Fibroblast of skin of back (primary cell): ENCODE measurements at regions not wholly inside any gene's neighbourhood (a gene's known extent, or its start where the extent isn't known, plus 50 kb on each side); places are given as distances from the start of the nearest gene placed in this dataset.
"Not testable (repeated sequence)": the region's sequence is repeated elsewhere in the genome, so short reads cannot be mapped to it uniquely, and the experiment has no call there.

Experiments used
- DNase-seq: peaks from one replicate; pipeline ENCODE4 v3.0.0-alpha.2; 2013

DNA sequence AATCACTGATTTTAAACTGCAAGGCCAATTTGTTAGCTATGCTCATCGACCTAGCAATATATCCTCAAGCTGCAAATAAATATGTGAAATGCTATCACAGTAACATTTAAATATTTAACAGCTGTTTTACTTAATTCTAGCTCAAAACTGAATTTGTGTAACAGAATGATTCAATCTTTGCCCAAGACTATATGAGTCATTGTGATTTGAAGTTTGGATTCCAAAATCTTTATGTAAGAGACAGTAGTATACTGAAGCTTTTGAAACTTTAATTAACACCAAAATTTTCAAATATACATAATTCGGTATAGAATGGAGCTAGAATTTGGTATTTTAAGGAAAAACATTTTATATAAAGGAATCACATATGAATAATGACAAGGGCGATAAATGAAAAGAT lies 603.0 kb upstream of the ROBO2 start:
- peak; percentile 67 for DNase-seq

DNA sequence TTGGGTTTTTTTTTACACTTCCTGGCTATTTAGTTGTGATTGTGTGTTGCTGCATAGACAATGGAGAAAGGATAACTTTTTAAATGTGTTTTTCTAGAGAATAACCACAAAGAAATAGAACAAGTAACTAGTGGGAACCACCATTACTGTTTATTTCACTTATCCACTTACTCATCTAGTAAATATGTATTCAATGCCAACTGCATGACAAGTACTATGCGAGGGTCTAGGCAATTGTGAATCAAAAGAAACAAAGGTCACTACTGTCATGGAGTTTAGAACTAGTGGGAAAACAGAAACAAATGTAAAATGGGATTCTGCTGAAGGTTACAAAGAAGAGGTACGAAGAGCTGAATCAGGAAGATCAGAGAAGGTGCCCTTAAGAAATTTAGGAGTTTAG lies 600.9 kb upstream of the ROBO2 start:
- DNase-seq: peak; percentile 81

DNA sequence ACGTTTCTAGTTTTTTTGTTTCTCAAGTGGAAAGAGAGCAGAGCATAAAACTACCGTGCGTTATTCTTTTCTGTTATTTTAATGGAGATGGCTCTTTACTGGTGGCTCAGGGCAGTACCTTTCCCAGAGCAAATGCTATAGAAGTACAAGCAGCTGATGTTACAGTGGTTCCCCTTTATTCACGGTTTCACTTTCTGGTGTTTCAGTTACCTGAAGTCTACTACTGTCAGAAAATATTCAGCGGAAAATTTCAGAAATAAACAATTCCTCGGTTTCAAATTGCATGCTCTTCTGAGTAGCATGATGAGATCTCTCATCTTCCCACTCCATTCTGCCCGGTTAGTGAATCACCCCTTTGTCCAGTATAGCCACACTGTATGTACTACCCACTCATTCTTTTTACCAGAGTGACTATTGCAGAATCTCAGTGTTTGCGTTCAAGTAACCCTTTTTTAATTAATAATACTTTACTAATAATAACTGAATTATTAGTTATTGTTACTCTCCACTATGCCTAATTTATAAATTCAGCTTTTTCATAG lies 597.5 kb upstream of the ROBO2 start:
- DNase-seq: no peak

DNA sequence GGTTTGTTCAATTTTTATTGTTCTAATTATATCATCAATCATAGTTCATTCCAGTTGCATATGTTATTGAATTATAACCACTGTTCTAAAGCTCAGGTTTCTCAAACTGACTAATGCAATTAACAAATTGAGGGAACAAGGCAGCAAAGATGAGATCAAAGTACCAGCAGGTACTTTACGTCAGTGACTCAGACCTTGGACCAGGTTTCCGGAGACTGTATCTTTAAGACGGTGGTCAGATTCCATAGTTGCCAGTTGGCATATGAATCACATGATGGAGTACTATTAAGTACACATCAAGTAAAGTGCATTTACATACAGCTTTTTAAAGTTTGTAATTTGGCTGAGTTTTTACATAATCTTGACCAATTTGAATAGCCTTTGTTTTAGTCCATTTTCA lies 583.6 kb upstream of the ROBO2 start:
- no peak for DNase-seq

DNA sequence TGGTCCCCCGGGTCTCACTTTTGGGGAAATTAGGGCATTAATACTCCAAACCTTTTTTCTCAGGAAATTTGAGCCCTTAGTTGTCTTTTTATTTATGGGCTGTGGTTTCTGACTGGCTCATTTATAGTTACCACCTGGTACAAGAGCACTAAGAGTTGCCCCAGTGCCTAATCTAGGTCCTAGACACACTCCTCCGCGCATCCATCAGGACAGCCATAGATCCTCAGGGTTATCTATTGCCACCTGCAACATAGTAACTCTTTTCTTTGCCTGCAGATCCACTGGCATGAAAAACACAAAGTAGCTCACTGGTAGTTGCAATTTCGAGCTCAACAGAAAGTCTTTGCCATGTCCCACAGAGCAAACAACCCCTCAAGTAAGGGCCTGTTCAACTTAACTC lies 576.4 kb upstream of the ROBO2 start:
- no peak for DNase-seq

DNA sequence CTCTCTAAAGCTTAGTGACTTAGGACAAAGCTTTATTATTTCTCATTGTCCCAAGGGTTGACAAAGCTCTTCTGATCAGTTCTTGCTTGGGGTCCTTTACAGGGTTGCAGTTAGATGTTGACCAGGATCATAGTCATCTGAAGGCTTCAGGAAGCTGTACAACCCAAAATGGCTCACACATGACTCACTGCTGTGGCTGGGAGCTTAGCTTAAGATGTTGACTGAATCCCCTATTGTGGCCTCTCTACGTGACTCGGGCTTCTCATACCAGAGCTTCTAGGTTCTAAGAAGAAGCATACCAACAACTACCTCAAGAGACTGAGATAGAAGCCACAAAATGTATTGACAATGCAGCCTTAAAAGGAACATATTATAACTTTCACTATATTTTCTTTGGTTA lies 569.6 kb upstream of the ROBO2 start:
- peak; percentile 97 for DNase-seq

DNA sequence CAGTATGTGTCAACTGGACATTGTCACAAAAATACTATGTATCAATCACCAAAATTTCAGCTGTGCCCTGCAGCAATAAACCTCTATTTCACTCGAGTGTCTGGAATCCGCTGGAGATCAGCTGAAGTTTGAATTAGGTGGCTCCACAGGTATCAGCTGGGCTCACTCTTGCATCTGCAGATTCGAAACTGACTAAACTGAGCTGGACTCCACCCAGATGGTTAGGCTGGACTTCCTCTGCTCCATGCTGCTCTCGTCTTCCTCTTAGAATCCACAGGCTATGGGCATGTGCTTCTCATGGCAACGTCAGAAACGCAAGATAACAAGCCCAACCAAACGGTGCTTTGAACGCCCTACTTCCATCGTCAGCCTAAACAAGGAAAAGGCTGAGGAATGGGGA lies 565.3 kb upstream of the ROBO2 start:
- no peak for DNase-seq

DNA sequence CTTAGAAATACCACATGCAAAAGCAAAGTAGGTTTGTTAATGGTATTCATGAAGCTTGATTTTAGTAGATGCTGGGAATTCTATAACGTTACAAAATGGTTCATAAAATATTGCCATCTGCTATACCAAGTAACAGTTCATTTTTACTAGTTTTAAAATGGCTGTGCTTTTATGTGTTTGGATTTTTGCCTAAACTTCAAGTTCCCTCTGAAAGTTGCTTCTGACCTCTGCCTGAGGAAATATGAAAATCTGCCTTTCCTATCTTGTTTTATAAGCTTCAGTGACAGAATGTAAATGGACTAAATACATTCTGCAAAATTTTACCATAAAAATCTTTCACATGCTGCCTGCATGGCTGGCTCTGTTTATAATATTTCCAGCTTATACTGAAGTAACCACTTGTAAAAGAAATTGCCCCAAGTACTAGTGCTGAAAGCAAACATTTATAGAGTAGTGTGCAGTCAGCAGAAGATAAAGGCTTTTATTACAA lies 560.7 kb upstream of the ROBO2 start:
- DNase-seq: no peak

DNA sequence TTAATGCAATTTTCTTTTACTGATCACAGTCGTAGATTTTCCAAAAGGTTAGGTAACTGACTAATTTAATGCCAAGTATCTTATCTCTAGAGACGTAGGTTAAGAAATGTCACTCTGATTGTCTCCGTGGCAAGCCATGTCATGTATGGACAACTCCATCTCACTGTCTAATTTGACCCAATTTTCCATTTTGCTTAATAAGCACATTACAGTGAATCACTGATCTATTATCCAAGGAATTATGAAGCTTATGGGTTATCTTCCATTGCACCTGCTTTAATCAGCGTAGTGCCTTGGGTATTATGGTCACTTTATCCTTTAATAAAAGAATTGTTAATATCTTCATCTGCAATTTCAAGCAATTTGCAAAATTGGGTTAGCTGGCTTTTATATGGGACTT lies 557.4 kb upstream of the ROBO2 start:
- no peak for DNase-seq

DNA sequence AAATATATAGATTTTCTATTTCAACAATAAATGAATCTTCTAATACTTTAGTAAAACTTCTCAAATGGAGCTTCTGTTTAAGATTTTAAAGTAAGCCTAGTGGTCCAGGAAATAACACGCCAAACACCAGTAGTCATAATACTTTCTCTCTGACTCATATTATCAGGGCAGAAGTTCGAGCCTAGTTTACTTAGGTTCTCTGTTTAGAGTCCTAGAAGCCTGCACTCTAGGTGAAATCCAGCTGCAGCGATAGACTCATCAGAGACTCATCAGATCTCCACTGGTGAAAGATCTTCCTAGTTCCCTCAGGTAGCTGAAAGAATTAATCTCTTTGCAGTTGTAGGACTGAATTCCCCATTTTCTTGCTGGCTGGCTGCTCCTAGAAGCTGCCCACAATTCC lies 552.5 kb upstream of the ROBO2 start:
- DNase-seq: peak; percentile 64

DNA sequence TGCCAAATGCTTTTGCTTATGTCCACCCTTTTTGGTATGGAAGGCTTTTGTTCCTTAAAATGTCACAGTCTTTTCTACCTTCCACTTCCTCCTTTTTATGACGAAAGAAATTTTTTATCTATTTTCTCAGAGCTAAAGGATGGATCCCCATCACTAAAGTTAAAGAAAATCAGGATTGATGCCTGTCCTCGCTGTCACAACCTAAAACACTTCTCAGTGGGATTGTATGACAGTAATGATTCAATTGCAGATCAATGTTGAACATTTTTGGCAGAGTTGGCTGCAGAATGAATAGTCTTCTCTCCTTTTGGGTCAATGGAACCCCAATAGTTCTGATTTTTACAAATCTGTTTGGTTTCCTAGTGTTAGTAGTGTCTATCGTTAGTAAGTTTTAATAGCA lies 549.8 kb upstream of the ROBO2 start:
- no peak for DNase-seq

DNA sequence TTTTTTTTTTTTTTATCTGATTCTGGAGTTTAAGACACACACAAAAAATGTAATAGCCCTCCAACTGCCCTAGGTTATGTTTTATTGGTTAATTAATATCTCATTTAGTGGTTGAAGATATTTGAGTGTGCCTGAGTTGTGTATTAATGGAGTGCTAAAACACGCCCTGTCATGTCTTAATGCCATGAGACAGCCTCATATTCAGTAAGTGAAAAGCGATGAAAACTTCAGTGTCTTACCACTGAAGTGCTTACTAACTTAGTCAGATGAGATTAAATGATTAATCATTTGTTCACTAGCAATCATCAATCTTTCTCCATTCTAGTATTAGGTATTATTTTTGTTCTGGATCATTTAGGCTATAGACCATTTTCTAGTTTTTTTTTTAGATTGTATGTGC lies 544.7 kb upstream of the ROBO2 start:
- no peak for DNase-seq

DNA sequence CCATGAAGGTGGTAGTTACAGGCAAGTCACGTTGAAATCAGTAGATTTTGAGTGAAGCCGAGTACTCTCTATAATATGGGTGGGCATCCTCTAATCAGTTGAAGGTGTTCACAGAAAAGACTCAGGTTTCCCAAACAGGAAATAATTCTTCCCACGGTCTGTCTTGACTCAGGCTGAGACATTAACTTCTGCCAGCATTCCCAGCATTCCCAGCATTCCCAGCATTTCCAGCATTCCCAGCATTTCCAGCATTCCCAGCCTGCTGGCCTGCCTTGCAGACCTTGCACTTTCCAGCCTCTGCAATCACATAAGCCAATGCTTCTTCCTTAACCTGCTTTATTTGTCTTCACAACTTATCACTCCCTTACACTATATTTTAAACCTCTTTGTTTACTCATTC lies 542.3 kb upstream of the ROBO2 start:
- DNase-seq: peak; percentile 83

DNA sequence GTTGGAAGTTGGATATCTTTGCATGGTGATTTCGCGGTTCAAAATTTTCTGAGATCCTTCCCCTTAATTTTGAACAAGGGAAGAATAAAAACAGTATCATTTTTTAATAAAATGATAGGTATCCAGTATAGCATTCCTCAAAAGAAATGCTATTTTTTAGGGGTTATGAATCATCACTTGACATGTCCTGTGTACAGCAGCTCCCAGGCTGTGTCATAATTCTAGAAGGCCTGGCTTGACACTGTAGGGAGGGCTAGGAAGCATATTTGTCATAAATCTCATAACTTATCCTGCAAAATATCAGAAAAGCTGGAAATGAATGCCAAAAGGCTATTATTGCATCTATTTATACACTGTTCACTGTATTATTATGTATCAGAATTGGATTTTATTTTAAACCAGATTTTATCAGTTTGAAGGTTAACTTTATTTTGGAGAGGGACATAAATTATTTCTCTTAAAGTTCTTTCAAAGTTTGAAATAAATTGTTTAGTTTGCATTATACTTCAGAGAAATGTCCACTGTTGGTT lies 539.1 kb upstream of the ROBO2 start:
- DNase-seq: peak; percentile 88

DNA sequence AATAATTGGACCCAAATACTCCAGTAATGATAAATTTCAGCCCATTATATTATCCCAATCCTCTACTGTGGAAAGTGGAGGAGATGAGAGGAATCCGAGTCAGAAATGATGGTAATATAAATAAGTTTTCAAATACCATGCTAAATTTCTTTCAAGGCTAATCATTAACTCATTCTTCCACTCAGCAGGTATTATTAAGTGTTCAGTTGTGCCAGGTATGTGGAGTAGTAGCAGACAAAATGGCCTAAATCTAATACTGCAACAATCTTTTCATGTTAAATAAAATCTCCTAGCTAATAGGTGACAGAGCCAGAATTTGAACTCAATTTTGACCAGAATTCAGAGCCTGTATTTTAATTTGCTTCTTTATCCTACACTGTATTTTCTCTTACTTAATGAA lies 538.6 kb upstream of the ROBO2 start:
- no peak for DNase-seq

DNA sequence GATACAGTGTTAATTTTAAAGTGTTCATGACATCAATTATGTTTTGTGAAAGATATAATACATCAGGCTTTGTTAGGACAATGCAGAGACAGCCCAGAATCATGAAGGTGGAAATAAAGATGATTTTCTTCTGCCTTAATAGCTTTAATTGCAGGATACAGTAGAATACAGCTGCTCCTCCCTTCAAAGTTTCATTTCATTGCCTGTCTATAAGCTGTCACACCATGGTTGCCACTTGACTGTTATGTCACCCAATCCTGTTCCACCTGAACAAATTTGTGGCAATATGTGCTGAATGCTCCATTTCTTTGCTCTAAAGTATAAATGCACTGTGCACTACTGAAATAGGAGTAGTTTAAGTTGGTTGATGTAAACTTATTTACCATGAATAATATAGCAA lies 537.8 kb upstream of the ROBO2 start:
- DNase-seq: no peak

DNA sequence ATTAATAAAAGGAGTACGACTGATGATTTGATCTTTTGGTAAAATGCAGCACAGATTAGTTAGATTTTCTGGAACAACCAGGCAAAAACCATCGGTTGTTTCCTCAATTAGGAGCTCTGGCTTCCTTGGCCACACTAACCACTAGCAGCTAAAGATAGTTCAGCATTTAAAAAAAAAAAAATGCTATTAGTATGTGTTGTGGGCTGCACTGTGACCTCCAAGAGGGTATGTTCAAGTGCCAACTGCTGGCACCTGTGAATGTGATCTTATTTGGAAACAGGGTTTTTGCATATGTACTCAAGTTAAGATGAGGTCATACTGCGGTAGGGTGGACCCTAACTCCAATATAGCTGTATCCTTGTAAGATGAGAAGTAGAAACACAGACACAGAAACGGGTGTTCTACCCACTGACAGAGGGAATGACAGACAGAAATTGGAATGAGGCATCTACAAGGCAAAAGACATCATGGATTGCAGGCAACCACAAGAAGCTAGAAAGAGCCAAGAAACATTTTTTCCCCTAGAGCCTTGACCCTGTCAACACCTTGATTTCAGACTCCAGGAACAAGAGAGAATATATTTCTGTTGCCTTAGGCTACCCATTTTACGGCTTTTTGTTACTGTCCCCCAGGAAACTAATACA lies 534.6 kb upstream of the ROBO2 start:
- peak; percentile 36 for DNase-seq

DNA sequence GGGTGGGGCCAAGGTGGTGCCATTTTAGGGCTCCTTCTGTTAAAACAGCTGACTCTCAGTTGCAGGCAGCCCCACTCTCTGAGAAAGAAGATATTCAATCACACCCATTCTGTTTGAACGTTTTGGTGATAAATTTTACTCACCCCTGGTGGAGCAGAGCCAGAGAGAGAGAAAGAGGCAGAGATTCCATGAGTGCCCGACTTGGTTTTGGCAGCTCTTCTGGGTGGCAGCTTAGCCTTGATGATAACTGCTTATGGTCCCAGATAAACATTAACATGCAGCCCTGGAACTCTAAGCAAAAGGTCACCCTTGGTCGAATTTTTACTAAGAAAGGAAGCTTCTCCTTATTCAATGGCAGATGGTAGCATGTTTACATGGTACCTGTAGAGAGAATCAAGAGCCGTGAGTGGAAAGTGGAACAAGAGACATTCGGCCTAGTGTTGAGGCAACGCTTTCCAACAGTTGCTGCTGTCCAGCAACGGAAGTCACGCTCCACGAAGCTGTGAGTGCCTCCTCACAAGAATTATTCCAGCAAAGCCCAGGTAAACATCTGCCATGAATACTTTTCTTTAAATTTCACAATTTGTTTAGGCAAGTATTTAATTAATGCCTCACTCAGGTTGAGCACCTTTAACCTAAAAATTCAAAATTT lies 530.6 kb upstream of the ROBO2 start:
- no peak for DNase-seq

DNA sequence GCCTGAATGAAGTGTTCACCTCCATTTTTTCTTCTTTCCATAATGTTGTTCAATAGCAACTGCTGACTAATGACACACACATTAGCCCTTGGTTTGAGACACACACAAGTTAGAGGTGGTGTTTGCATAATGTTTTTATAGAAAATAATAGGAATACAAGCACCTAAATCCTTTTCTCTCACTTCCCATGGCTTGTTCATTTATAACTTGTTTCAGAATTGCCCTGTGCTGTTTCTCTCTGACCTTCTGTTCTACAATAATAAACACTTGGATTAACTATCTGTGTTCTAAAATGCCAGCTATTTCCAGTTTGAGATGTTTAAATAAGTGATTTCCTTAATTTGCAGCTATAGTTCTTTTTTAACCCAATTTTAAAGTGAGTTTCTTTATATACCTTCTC lies 525.1 kb upstream of the ROBO2 start:
- DNase-seq: no peak

DNA sequence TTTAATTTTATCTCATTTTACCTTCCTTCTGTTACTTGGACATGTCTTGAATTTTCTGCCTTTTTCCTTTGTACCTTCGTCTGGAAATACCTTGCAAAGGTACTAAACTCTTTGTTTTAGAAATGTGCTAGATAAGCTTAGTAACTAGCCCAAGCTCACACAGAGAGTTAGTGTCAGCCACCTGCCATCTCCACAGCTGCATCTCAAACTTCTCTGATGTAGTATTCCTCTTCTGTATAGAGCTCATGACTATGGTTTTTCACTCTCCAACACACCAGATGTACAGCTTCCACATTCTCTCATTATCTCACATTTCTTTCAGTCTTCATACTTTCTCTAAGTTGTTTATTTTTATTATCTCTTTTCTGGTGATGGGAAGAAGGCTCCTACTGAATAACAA lies 516.6 kb upstream of the ROBO2 start:
- DNase-seq: no peak

DNA sequence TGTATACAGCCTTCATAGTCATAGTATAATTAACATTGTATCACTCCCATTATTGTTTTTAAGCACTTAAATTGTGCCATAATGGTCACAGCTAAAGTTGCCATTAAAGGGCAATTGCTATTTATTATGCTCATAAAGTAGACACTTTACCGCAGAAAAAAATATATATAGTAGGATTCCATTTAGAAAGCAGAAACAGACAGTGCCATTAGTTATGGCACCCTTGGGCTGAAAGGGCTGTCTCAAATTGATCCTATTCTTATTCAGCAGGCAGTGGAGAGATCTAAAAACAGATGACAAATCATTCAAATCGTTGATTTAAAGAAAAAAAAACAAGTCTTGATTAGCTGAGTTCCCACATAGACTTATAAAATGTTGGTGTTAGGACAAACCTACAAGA lies 514.2 kb upstream of the ROBO2 start:
- no peak for DNase-seq

DNA sequence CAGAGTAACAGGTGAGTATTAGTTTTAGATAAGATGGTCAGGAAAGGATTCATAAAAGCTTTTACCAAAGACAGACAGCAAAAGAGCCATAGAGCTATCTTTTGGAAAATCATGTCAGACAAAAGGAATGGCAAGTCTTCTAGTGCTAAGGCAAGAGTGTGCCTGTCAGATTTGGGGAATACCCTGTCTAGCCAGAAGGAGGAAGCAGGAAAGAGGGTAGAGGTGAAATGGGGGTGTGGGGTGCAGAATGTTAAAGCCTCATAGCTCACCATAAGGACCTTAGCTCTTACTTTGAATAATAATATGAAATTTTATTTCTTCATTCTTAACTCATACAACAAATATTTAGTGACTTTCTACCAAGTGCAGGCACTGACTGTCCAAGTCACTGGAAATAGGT lies 512.1 kb upstream of the ROBO2 start:
- DNase-seq: no peak

DNA sequence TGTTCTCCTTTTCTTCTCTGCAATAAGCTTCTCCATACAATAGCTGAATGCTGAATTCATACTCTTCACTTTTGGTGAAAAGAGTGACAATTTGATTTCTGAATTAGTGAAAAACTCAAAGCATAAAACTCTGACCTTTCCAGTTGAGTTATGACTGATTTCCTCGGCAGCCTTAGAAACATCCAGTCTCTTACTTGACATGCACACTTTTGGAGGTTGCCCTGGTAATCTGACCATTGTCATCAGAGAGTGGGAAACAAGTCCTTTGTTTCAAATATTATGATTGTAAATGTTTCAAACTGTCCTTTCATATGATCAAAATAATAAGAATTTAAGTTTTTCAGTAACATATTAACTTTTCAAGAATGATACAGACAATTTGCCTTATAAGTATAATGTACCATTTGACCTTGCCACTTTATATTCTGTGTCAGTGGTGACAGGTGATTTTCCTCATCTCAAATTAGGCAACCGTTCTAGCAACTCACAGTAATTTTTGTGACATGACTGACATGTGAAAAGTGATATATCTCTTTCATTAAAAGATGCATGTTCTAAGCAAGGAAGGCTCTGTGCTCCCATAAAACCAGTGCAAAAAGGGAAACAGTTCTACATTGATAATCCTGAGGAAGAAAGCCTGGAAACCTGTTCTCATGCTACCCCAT lies 507.6 kb upstream of the ROBO2 start:
- no peak for DNase-seq

DNA sequence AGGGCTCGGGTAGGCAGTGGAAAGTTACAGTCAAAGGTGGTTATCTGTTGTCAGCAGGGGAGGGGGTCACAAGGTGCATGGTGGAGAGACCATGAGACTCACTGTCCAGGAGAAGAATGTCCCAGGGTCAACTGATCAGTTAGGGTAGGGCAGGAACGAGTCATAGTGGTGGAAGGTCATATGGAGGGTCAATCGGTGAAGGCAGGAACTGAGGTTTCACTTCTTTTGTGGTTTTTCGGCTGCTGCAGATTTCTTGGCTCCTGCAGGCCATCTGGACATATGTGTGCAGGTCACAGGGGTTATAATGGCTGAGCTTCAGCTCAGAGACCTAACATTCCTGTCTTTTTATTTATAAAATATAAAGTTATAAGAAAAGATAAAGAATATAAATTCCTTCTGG lies 506.2 kb upstream of the ROBO2 start:
- not testable (repeated sequence) for DNase-seq
